Fibroblast of mammary gland (primary cell): ENCODE measurements at regions not wholly inside any gene's neighbourhood (a gene's known extent, or its start where the extent isn't known, plus 50 kb on each side); places are given as distances from the start of the nearest gene placed in this dataset.

Experiments
- DNase-seq: peaks from one replicate; pipeline ENCODE4 v3.0.0-alpha.2; 2010; ENCODE audit warnings: low read depth
- H3K4me3 ChIP-seq: 2 replicates; pipeline ENCODE4 v1.5.1; 2011; ENCODE audit warnings: low read depth, mild to moderate bottlenecking, low read length, moderate library complexity; ENCODE audit not compliant: control insufficient read depth
- TF ChIP-seq, protein P1 (sequence below): conservative IDR thresholded peaks from 2 replicates; pipeline ENCODE4 v1.5.1; 2011; ENCODE audit warnings: low read depth, low read length, inconsistent platforms; ENCODE audit not compliant: control insufficient read depth, insufficient read depth

- no peak overlapping the region for H3K4me3 ChIP-seq
- DNase-seq: peak; percentile 19
- TF ChIP-seq, protein P1, sequence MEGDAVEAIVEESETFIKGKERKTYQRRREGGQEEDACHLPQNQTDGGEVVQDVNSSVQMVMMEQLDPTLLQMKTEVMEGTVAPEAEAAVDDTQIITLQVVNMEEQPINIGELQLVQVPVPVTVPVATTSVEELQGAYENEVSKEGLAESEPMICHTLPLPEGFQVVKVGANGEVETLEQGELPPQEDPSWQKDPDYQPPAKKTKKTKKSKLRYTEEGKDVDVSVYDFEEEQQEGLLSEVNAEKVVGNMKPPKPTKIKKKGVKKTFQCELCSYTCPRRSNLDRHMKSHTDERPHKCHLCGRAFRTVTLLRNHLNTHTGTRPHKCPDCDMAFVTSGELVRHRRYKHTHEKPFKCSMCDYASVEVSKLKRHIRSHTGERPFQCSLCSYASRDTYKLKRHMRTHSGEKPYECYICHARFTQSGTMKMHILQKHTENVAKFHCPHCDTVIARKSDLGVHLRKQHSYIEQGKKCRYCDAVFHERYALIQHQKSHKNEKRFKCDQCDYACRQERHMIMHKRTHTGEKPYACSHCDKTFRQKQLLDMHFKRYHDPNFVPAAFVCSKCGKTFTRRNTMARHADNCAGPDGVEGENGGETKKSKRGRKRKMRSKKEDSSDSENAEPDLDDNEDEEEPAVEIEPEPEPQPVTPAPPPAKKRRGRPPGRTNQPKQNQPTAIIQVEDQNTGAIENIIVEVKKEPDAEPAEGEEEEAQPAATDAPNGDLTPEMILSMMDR: no peak
Measured at GRCh38 chr1:165063181-165063965, 293.1 kb downstream of the LMX1A start.

DNA sequence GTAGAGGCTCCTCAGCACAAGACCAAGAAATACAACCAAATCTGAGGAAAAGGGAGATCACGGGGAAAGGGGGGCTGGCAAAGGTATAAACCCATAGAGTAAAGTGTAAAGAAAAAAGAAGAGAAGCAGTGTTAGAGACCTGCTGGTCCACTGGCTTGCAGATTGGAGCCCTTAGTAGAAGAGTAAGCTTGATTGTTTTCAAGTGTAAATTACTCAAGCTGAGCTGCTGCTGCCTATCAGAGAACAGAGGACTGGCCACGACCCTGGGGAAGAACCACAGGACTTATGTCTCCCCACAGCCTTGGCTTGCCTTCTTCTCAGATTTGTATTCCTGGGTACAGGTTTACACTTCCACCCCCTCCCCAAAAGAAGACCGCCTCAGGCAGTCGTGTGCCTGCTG lies 294.2 kb downstream of the LMX1A start:
- TF ChIP-seq, protein P1: no peak
- no peak for DNase-seq
- no peak overlapping the region for H3K4me3 ChIP-seq

DNA sequence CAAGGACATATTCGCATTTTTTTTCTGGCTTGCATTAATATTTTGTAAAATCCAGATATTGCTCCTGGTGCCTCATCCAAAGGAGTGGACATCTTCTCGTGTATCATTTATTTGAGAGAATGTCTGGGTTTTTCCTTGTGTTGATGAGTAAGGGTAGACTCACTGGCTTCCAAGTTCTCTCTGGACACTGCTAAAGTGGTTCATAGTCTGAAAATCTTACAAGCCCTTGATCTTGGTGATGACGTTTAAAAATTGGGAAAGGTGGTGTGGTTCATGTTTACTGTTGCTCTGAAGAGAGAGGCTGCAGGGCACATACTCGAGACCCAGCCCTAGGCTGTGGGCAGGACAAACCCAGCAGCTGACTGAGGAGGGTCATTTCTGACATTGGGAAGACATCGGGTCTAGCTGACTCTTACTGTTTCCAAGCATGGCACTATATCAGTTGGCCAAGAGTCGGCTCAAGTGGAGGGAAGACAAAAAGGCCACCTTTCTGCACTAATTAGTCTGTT lies 296.2 kb downstream of the LMX1A start:
- H3K4me3 ChIP-seq: no peak overlapping the region
- TF ChIP-seq, protein P1: no peak
- DNase-seq: peak; percentile 55

GRCh38 chr1:165057956-165058355 lies 298.6 kb downstream of the LMX1A start:
- no peak for DNase-seq
- TF ChIP-seq, protein P1: no peak
- H3K4me3 ChIP-seq: no peak overlapping the region

- no peak overlapping the region for H3K4me3 ChIP-seq
- TF ChIP-seq, protein P1: no peak
- DNase-seq: no peak
Measured at GRCh38 chr1:165056914-165057313, 299.6 kb downstream of the LMX1A start.

- TF ChIP-seq, protein P1: no peak
- DNase-seq: no peak
- H3K4me3 ChIP-seq: no peak overlapping the region
Measured at GRCh38 chr1:165055581-165055980, 300.9 kb downstream of the LMX1A start.
